Ishikawa (cell line): ENCODE measurements at regions not wholly inside any gene's neighbourhood (a gene's known extent, or its start where the extent isn't known, plus 50 kb on each side); places are given as distances from the start of the nearest gene placed in this dataset.

Experiments used
- CEBPB ChIP-seq: IDR thresholded peaks from 2 replicates; pipeline ENCODE4 v1.6.1; 2012
- CREB1 ChIP-seq: IDR thresholded peaks from 2 replicates; pipeline ENCODE4 v1.6.1; 2012; ENCODE audit warnings: low read depth
- EGR1 ChIP-seq: IDR thresholded peaks from 2 replicates; pipeline ENCODE4 v1.6.1; 2012
- EP300 ChIP-seq: IDR thresholded peaks from 2 replicates; pipeline ENCODE4 v1.6.1; 2012; ENCODE audit warnings: borderline replicate concordance
- FOXM1 ChIP-seq: IDR thresholded peaks from 2 replicates; pipeline ENCODE4 v1.6.1; 2012; ENCODE audit warnings: low read depth, borderline replicate concordance
- MAX ChIP-seq: IDR thresholded peaks from 2 replicates; pipeline ENCODE4 v1.6.1; 2012
- NFIC ChIP-seq: IDR thresholded peaks from 2 replicates; pipeline ENCODE4 v1.6.1; 2012
- RAD21 ChIP-seq: IDR thresholded peaks from 2 replicates; pipeline ENCODE4 v1.6.1; 2012; ENCODE audit warnings: low read depth
- REST ChIP-seq: IDR thresholded peaks from 2 replicates; pipeline ENCODE4 v1.6.1; 2012; ENCODE audit warnings: low read depth, mild to moderate bottlenecking
- TAF1 ChIP-seq: IDR thresholded peaks from 2 replicates; pipeline ENCODE4 v1.6.1; 2012; ENCODE audit warnings: low read depth, mild to moderate bottlenecking
- TCF12 ChIP-seq: IDR thresholded peaks from 2 replicates; pipeline ENCODE4 v1.6.1; 2012; ENCODE audit warnings: low read depth
- TEAD4 ChIP-seq: IDR thresholded peaks from 2 replicates; pipeline ENCODE4 v1.6.1; 2012
- USF1 ChIP-seq: IDR thresholded peaks from 2 replicates; pipeline ENCODE4 v1.6.1; 2012
- YY1 ChIP-seq: IDR thresholded peaks from 2 replicates; pipeline ENCODE4 v1.6.1; 2012; ENCODE audit warnings: low read depth
- ZBTB7A ChIP-seq: IDR thresholded peaks from 2 replicates; pipeline ENCODE4 v1.6.1; 2012; ENCODE audit warnings: low read depth

GRCh38 chr2:225824748-225825449 is 425.4 kb downstream of the NYAP2 start:
- TF ChIP-seq EGR1 = no peak
- TF ChIP-seq TAF1 = no peak

- TF ChIP-seq NFIC (no peak), USF1 (no peak), CREB1 (no peak), RAD21 (no peak)
Observed at GRCh38 chr2:225821351-225821750, 421.8 kb downstream of the NYAP2 start.

GRCh38 chr2:225820826-225821225 is 421.3 kb downstream of the NYAP2 start:
- TF ChIP-seq TEAD4 (no peak), ZBTB7A (no peak), MAX (no peak), FOXM1 (no peak), REST (no peak), RAD21 (no peak), TAF1 (no peak), EP300 (no peak), CEBPB (no peak), TCF12 (no peak), CREB1 (no peak)

GRCh38 chr2:225814554-225814953 is 415.0 kb downstream of the NYAP2 start:
- no peak for TF ChIP-seq NFIC
- no peak for TF ChIP-seq TCF12
- no peak for TF ChIP-seq YY1
- TF ChIP-seq MAX = no peak
- no peak for TF ChIP-seq TAF1
- no peak for TF ChIP-seq TEAD4
- TF ChIP-seq ZBTB7A = no peak
- TF ChIP-seq RAD21 = no peak
- TF ChIP-seq EGR1 = no peak

- TF ChIP-seq NFIC = no peak
- no peak for TF ChIP-seq FOXM1
- TF ChIP-seq YY1 = no peak
- TF ChIP-seq EGR1 = no peak
- TF ChIP-seq CREB1 = no peak
- no peak for TF ChIP-seq TAF1
- no peak for TF ChIP-seq MAX
- TF ChIP-seq REST = no peak
- no peak for TF ChIP-seq ZBTB7A
- TF ChIP-seq TCF12 = no peak
Observed at GRCh38 chr2:225806105-225806504, 406.6 kb downstream of the NYAP2 start.

GRCh38 chr2:225797394-225797793 is 397.9 kb downstream of the NYAP2 start:
- no peak for TF ChIP-seq NFIC
- TF ChIP-seq YY1 = no peak
- TF ChIP-seq RAD21 = no peak
- TF ChIP-seq REST = no peak
- no peak for TF ChIP-seq EGR1
- no peak for TF ChIP-seq ZBTB7A
- TF ChIP-seq TCF12 = no peak
- no peak for TF ChIP-seq CREB1
- no peak for TF ChIP-seq CEBPB
- no peak for TF ChIP-seq TAF1
- no peak for TF ChIP-seq MAX
- no peak for TF ChIP-seq TEAD4
- no peak for TF ChIP-seq FOXM1
- no peak for TF ChIP-seq EP300
- no peak for TF ChIP-seq USF1
